ENCODE measurements at regions not wholly inside any gene's neighbourhood (a gene's known extent, or its start where the extent isn't known, plus 50 kb on each side); places are given as distances from the start of the nearest gene placed in this dataset.

- DNase-seq (ENCODE audit: low read depth, low spot score): no peak
Measured at GRCh38 chr10:45197816-45198485, 117.5 kb downstream of the OR13A1 start.

- DNase-seq (ENCODE audit: low read depth, low spot score): no peak
Measured at GRCh38 chr10:45198486-45199204, 116.8 kb downstream of the OR13A1 start.

- DNase-seq (ENCODE audit: low read depth, low spot score): no peak
Measured at GRCh38 chr10:45199205-45199740, 116.1 kb downstream of the OR13A1 start.

GRCh38 chr10:45201271-45201670 is 114.1 kb downstream of the OR13A1 start:
- DNase-seq (ENCODE audit: low read depth, low spot score): no peak

GRCh38 chr10:45202242-45202641 is 113.2 kb downstream of the OR13A1 start:
- no peak for DNase-seq (ENCODE audit: low read depth, low spot score)

- DNase-seq (ENCODE audit: low read depth, low spot score): no peak
Measured at GRCh38 chr10:45204954-45205775, 110.2 kb downstream of the OR13A1 start.

GRCh38 chr10:45209888-45210287 is 105.5 kb downstream of the OR13A1 start:
- no peak for DNase-seq (ENCODE audit: low read depth, low spot score)

- no peak for DNase-seq (ENCODE audit: low read depth, low spot score)
Measured at GRCh38 chr10:45211576-45211975, 103.8 kb downstream of the OR13A1 start.

- no peak for DNase-seq (ENCODE audit: low read depth, low spot score)
Measured at GRCh38 chr10:45219416-45219815, 96.0 kb downstream of the OR13A1 start.

- DNase-seq (ENCODE audit: low read depth, low spot score): no peak
Measured at GRCh38 chr10:45220931-45221330, 94.5 kb downstream of the OR13A1 start.

GRCh38 chr10:45224219-45224841 is 91.1 kb downstream of the OR13A1 start:
- no peak for DNase-seq (ENCODE audit: low read depth, low spot score)

GRCh38 chr10:45227042-45227441 is 88.4 kb downstream of the OR13A1 start:
- no peak for DNase-seq (ENCODE audit: low read depth, low spot score)

- no peak for DNase-seq (ENCODE audit: low read depth, low spot score)
Measured at GRCh38 chr10:45227456-45227855, 88.0 kb downstream of the OR13A1 start.

- DNase-seq (ENCODE audit: low read depth, low spot score): no peak
Measured at GRCh38 chr10:45229823-45230222, 85.6 kb downstream of the OR13A1 start.

- peak; percentile 67 for DNase-seq (ENCODE audit: low read depth, low spot score)
Measured at GRCh38 chr10:45235260-45235769, 80.1 kb downstream of the OR13A1 start.

GRCh38 chr10:45235798-45236220 is 79.6 kb downstream of the OR13A1 start:
- no peak for DNase-seq (ENCODE audit: low read depth, low spot score)

- no peak for DNase-seq (ENCODE audit: low read depth, low spot score)
Measured at GRCh38 chr10:45238896-45239295, 76.5 kb downstream of the OR13A1 start.

GRCh38 chr10:45239642-45240041 is 75.8 kb downstream of the OR13A1 start:
- no peak for DNase-seq (ENCODE audit: low read depth, low spot score)

- no peak for DNase-seq (ENCODE audit: low read depth, low spot score)
Measured at GRCh38 chr10:45241865-45242520, 73.4 kb downstream of the OR13A1 start.

GRCh38 chr10:45243261-45243660 is 72.1 kb downstream of the OR13A1 start:
- no peak for DNase-seq (ENCODE audit: low read depth, low spot score)

- no peak for DNase-seq (ENCODE audit: low read depth, low spot score)
Measured at GRCh38 chr10:45246522-45246921, 68.9 kb downstream of the OR13A1 start.
